T-cell (primary cell): ENCODE measurements at regions not wholly inside any gene's neighbourhood (a gene's known extent, or its start where the extent isn't known, plus 50 kb on each side); places are given as distances from the start of the nearest gene placed in this dataset.
A peak's percentile ranks its signal among the peaks of the same experiment; 100 is the strongest.

Experiments
- ATAC-seq, 4 experiments: fragments of 200-7000 bp in 3 of 4; fragments of 150-1000 bp in 1 of 4; cut with Tn5 transposase; replicated peaks in 1 of 4; 1 replicate in 3 of 4; 2 replicates in 1 of 4; pipeline ENCODE4 v1.10.0; 2021; ENCODE audit warnings: moderate library complexity in 3 of 4, mild to moderate bottlenecking in 2 of 4, moderate number of reproducible peaks in 1 of 4
- CTCF ChIA-PET, 2 donors: fragments of 300-600 bp; sonication (Branson Sonifier 250); formaldehyde crosslinking; loops; one replicate each; lab custom pipeline; 2022; ENCODE audit warnings: antibody characterized with exemption in 2 of 2; lab: Charles Lee
- POLR2A ChIA-PET, 2 donors: fragments of 300-600 bp; sonication (Branson Sonifier 250); formaldehyde crosslinking; loops; one replicate each; lab custom pipeline; 2022; ENCODE audit warnings: antibody characterized with exemption in 2 of 2; lab: Charles Lee
- DNase-seq, 35 experiments: peaks; one replicate each; pipeline versions ENCODE4 v3.0.0 to v3.0.0-alpha.2; 2013 to 2023
- H3K27ac ChIP-seq: one replicate; pipeline ENCODE4 v1.5.1; 2013; ENCODE audit warnings: low read length
- H3K27me3 ChIP-seq, 2 experiments: replicated peaks in 1 of 2; 1 replicate in 1 of 2; 2 replicates in 1 of 2; pipeline versions ENCODE4 v1.6.1 to v1.7.0; 2013; ENCODE audit warnings: low read length in 1 of 2, mixed read lengths in 1 of 2; ENCODE audit not compliant: control insufficient read depth in 2 of 2, insufficient read depth in 2 of 2; ENCODE audit errors: extremely low read depth in 1 of 2
- H3K36me3 ChIP-seq, 2 donors: 1 replicate in 1 of 2; 2 replicates in 1 of 2; pipeline versions ENCODE4 v1.6.1 to v1.7.0; 2013; ENCODE audit warnings: low read length in 1 of 2; ENCODE audit not compliant: control insufficient read depth in 2 of 2, insufficient read depth in 1 of 2; ENCODE audit errors: extremely low read depth in 1 of 2
- H3K4me1 ChIP-seq, 2 experiments: 1 replicate in 1 of 2; 2 replicates in 1 of 2; pipeline versions ENCODE4 v1.6.1 to v1.7.0; 2013; ENCODE audit warnings: low read length in 2 of 2, mixed read lengths in 1 of 2; ENCODE audit not compliant: insufficient read depth in 2 of 2, control insufficient read depth in 1 of 2; ENCODE audit errors: extremely low read depth in 1 of 2
- H3K4me3 ChIP-seq, 2 donors: 1 replicate in 1 of 2; 2 replicates in 1 of 2; pipeline versions ENCODE4 v1.5.1 to v1.7.0; 2013; ENCODE audit warnings: mild to moderate bottlenecking in 2 of 2, low read length in 1 of 2, moderate library complexity in 1 of 2; ENCODE audit not compliant: control insufficient read depth in 1 of 2; ENCODE audit errors: extremely low read depth in 1 of 2
- H3K9me3 ChIP-seq: 2 replicates; pipeline ENCODE4 v1.7.0; 2013
- H3K27ac Mint-ChIP-seq, 2 donors: one replicate each; pipeline ENCODE4 v1.8.0; 2020 to 2021; ENCODE audit warnings: mild to moderate bottlenecking in 2 of 2, mixed read lengths in 2 of 2
- H3K27me3 Mint-ChIP-seq, 2 donors: one replicate each; pipeline ENCODE4 v1.8.0; 2021 to 2022; ENCODE audit warnings: mixed read lengths in 2 of 2
- H3K36me3 Mint-ChIP-seq: one replicate; pipeline ENCODE4 v1.8.0; 2021; ENCODE audit warnings: mixed read lengths
- H3K4me1 Mint-ChIP-seq, 3 donors: one replicate each; pipeline ENCODE4 v1.8.0; 2020 to 2022; ENCODE audit warnings: mixed read lengths in 3 of 3, mild to moderate bottlenecking in 1 of 3
- H3K4me3 Mint-ChIP-seq, 3 donors: one replicate each; pipeline ENCODE4 v1.8.0; 2020 to 2022; ENCODE audit warnings: mild to moderate bottlenecking in 3 of 3, mixed read lengths in 3 of 3, moderate library complexity in 3 of 3
- H3K9me3 Mint-ChIP-seq, 3 donors: one replicate each; pipeline ENCODE4 v1.8.0; 2020 to 2022; ENCODE audit warnings: mixed read lengths in 3 of 3
- WGBS: methylation state at CpG from one replicate; pipeline ENCODE4 v1.1.5; 2013; ENCODE audit warnings: missing lambda C conversion rate; ENCODE audit not compliant: insufficient coverage; 5-methylcytosine and 5-hydroxymethylcytosine counted together

DNA sequence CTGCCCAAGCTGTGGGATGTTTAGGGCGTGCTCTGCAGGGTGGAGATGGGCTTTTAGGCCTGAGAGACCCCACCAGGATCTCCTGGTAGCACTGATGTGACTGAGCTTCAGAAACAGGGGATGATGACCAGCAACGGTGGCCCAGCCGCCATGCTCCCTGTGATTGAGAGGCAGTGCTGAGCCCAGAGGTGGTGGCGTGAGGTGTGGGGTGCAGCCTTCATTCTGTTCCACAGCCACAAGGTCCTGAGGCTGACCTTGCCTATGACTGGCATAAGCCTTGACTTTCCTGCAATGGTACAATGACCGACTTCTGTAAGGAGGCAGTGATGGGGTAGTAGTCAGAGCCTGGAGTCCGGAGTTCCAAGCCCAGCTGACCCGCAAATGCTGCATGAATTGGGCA, 263.3 kb downstream of the TSN start:
- no peak overlapping the region for H3K4me3 ChIP-seq
- H3K9me3 Mint-ChIP-seq = no peaks in the 10 kb centered on the region
- ATAC-seq = no peak
- no peaks in the 10 kb centered on the region for H3K4me1 ChIP-seq
- ChIA-PET CTCF (no interaction called here), POLR2A (no interaction called here)
- no peak overlapping the region for H3K27ac Mint-ChIP-seq
- H3K27ac ChIP-seq = no peak overlapping the region
- no peak overlapping the region for H3K4me3 Mint-ChIP-seq
- H3K27me3 ChIP-seq = peaks cover 0 to 3% of the 10 kb centered on the region in 2 experiments
- no peaks in the 10 kb centered on the region for H3K36me3 ChIP-seq
- H3K36me3 Mint-ChIP-seq = no peaks in the 10 kb centered on the region
- H3K9me3 ChIP-seq = no peaks in the 10 kb centered on the region
- no peak for DNase-seq
- no peaks in the 10 kb centered on the region for H3K4me1 Mint-ChIP-seq
- peaks cover 6 to 16% of the 10 kb centered on the region in 2 donors for H3K27me3 Mint-ChIP-seq
- 91% methylated on average over 7 of the region's 7 CpGs for WGBS

DNA sequence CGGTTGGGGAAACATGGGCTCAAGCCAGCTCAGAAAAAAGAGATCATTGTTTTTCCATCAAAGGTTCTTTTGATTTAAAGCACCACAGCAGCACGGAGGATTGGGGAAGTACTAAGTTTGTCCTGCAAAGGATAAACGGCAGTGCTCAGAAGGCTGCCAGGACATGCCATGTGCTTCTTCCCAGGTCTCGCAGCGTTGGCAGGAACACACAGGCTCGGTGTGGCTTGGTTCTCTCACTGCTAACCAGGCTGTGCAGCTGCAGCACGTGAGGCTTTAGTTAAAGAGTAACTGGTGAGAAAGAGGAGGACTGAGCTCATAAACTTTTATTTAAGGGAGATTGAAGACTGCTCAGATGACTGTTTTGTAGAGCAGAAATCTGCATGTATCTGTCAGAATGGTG, 264.3 kb downstream of the TSN start:
- CTCF ChIA-PET = no interaction called here
- Histone ChIP-seq H3K4me3 (no peak overlapping the region), H3K27ac (no peak overlapping the region), H3K4me1 (no peaks in the 10 kb centered on the region), H3K27me3 (peaks cover 0 to 3% of the 10 kb centered on the region in 2 experiments), H3K36me3 (no peaks in the 10 kb centered on the region), H3K9me3 (no peaks in the 10 kb centered on the region)
- Mint-ChIP-seq H3K4me3 (no peak overlapping the region), H3K27me3 (peaks cover 10 to 20% of the 10 kb centered on the region in 2 donors), H3K36me3 (no peaks in the 10 kb centered on the region), H3K4me1 (no peaks in the 10 kb centered on the region), H3K9me3 (no peaks in the 10 kb centered on the region), H3K27ac (no peak overlapping the region)
- ATAC-seq (no peak), DNase-seq (no peak)
- POLR2A ChIA-PET = no interaction called here
- 9% methylated on average over 6 of the region's 7 CpGs for WGBS

DNA sequence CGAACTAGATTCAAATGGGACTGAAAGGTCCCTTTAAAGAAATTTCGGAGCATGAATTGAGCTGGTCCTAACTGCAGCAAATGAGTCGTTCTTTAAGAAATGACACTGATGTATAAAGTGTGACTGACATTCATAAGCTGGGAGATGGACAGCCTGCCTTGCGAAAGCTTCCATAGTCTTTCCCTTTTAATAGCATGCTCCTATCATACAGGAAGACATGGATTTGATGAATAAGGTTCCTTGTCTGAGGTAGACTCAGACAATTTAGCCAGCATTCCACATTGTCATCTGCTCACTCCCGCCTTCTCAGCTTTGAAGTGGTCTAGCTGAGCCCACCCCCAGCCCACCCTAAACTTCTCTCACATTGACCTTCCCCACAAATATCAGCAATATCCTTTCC, 264.9 kb downstream of the TSN start:
- ChIA-PET CTCF (interaction anchor here in 1 of 2 donors (0.5 kb wide), 1 partner anchor 49 kb away, joined by 3 read pairs; no protein-coding TSS in a partner anchor), POLR2A (no interaction called here)
- Histone ChIP-seq H3K27ac (no peak overlapping the region), H3K27me3 (peaks cover 0 to 3% of the 10 kb centered on the region in 2 experiments), H3K9me3 (no peaks in the 10 kb centered on the region), H3K36me3 (no peaks in the 10 kb centered on the region), H3K4me1 (no peaks in the 10 kb centered on the region), H3K4me3 (no peak overlapping the region)
- DNase-seq (no peak), ATAC-seq (no peak)
- no peaks in the 10 kb centered on the region for H3K9me3 Mint-ChIP-seq
- H3K27me3 Mint-ChIP-seq = peaks cover 10 to 20% of the 10 kb centered on the region in 2 donors
- no peak overlapping the region for H3K27ac Mint-ChIP-seq
- no peaks in the 10 kb centered on the region for H3K4me1 Mint-ChIP-seq
- H3K4me3 Mint-ChIP-seq = no peak overlapping the region
- WGBS = 67% methylated on average over 2 of the region's 5 CpGs
- H3K36me3 Mint-ChIP-seq = no peaks in the 10 kb centered on the region

- H3K9me3 Mint-ChIP-seq = no peaks in the 10 kb centered on the region
- Histone ChIP-seq H3K27me3 (peaks cover 0 to 3% of the 10 kb centered on the region in 2 experiments), H3K9me3 (no peaks in the 10 kb centered on the region), H3K27ac (no peak overlapping the region), H3K4me3 (no peak overlapping the region), H3K4me1 (no peaks in the 10 kb centered on the region), H3K36me3 (no peaks in the 10 kb centered on the region)
- ATAC-seq (no peak), DNase-seq (no peak)
- no peak overlapping the region for H3K27ac Mint-ChIP-seq
- peaks cover 13 to 20% of the 10 kb centered on the region in 2 donors for H3K27me3 Mint-ChIP-seq
- H3K4me1 Mint-ChIP-seq = no peaks in the 10 kb centered on the region
- no peaks in the 10 kb centered on the region for H3K36me3 Mint-ChIP-seq
- WGBS = 88% methylated on average over 2 of the region's 4 CpGs
- POLR2A ChIA-PET = no interaction called here
- H3K4me3 Mint-ChIP-seq = no peak overlapping the region
- CTCF ChIA-PET = no interaction called here
Observed at GRCh38 chr2:122021941-122022340, 266.5 kb downstream of the TSN start.

- ATAC-seq = no peak
- 8% methylated on average over 2 of the region's 3 CpGs for WGBS
- no peaks in the 10 kb centered on the region for H3K9me3 ChIP-seq
- CTCF ChIA-PET = no interaction called here
- H3K27me3 ChIP-seq = peaks cover 0 to 3% of the 10 kb centered on the region in 2 experiments
- POLR2A ChIA-PET = no interaction called here
- Mint-ChIP-seq H3K36me3 (no peaks in the 10 kb centered on the region), H3K4me1 (no peaks in the 10 kb centered on the region), H3K9me3 (no peaks in the 10 kb centered on the region), H3K4me3 (no peak overlapping the region), H3K27ac (peak overlapping the region in 1 of 2 donors; percentile 0), H3K27me3 (peaks cover 13 to 20% of the 10 kb centered on the region in 2 donors)
- H3K27ac ChIP-seq = no peak overlapping the region
- H3K4me1 ChIP-seq = no peaks in the 10 kb centered on the region
- H3K36me3 ChIP-seq = no peaks in the 10 kb centered on the region
- no peak for DNase-seq
- no peak overlapping the region for H3K4me3 ChIP-seq
Observed at GRCh38 chr2:122022531-122022930, 267.1 kb downstream of the TSN start.

GRCh38 chr2:122023059-122023864, 267.8 kb downstream of the TSN start:
- Mint-ChIP-seq H3K9me3 (no peaks in the 10 kb centered on the region), H3K27ac (no peak overlapping the region)
- 80% methylated on average over 1 of the region's 7 CpGs for WGBS

More at GRCh38 chr2:122023059-122023864, 267.8 kb downstream of the TSN start:
- no peaks in the 10 kb centered on the region for H3K9me3 ChIP-seq
- ChIA-PET POLR2A (no interaction called here), CTCF (no interaction called here)
- H3K27ac ChIP-seq = no peak overlapping the region
- peaks cover 13 to 20% of the 10 kb centered on the region in 2 donors for H3K27me3 Mint-ChIP-seq
- ATAC-seq (no peak), DNase-seq (no peak)
- H3K27me3 ChIP-seq = peaks cover 0 to 3% of the 10 kb centered on the region in 2 experiments
- H3K4me1 Mint-ChIP-seq = no peaks in the 10 kb centered on the region
- no peaks in the 10 kb centered on the region for H3K4me1 ChIP-seq
- no peaks in the 10 kb centered on the region for H3K36me3 Mint-ChIP-seq
- no peak overlapping the region for H3K4me3 ChIP-seq
- no peaks in the 10 kb centered on the region for H3K36me3 ChIP-seq
- no peak overlapping the region for H3K4me3 Mint-ChIP-seq
